ENCODE measurements at regions not wholly inside any gene's neighbourhood (a gene's known extent, or its start where the extent isn't known, plus 50 kb on each side); places are given as distances from the start of the nearest gene placed in this dataset.

DNA sequence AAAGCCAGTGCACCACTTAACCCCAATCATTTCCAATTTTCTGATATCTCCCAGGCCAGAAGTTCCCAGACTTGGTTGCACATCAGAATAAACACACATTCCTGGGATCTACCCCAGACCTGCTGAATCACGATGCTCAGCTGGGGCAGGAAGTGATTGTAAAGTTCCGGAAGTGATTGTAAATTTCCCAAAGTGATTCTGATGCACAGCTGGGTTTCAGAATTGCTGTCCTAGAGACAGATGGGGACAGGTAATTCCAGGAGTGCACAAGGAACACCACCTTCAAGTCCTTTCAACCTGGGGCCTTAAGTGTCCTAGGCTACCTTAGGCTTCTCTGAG lies 104.2 kb upstream of the EEPD1 start:
- Histone ChIP-seq H3K36me3 (ENCODE audit: control insufficient read depth, insufficient read depth, low read length) (no peaks in the 10 kb centered on the region), H4K20me1 (ENCODE audit: control insufficient read depth, extremely low read depth, insufficient read depth, low read length) (no peaks in the 10 kb centered on the region), H2AFZ (ENCODE audit: low read length) (peak overlapping the region; percentile 34), H3K9ac (ENCODE audit: insufficient read depth, low read length) (no peak overlapping the region), H3K27ac (ENCODE audit: insufficient read depth, low read length) (peak overlapping the region; percentile 66), H3K27me3 (ENCODE audit: control insufficient read depth, insufficient read depth, low read length) (no peaks in the 10 kb centered on the region), H3K4me2 (ENCODE audit: extremely low read depth, insufficient read depth, low read length) (peak overlapping the region; percentile 50), H3K9me3 (ENCODE audit: control insufficient read depth, insufficient read depth, low read depth, low read length) (no peaks in the 10 kb centered on the region), H3K79me2 (ENCODE audit: control insufficient read depth, insufficient read depth, low read length) (no peaks in the 10 kb centered on the region), H3K4me1 (ENCODE audit: control insufficient read depth, extremely low read depth, insufficient read depth, low read length) (peaks cover 18% of the 10 kb centered on the region), H3K4me3 (replicated peaks in 1 of 4; ENCODE audit: control extremely low read depth in 1 of 4, insufficient read depth in 1 of 4, low read depth in 3 of 4, low read length in 4 of 4) (no peak overlapping the region)
- DNase-seq (ENCODE audit: low read depth in 2 of 2), result peak in 1 of 2 donors; percentile 51
- TF ChIP-seq, protein P1, sequence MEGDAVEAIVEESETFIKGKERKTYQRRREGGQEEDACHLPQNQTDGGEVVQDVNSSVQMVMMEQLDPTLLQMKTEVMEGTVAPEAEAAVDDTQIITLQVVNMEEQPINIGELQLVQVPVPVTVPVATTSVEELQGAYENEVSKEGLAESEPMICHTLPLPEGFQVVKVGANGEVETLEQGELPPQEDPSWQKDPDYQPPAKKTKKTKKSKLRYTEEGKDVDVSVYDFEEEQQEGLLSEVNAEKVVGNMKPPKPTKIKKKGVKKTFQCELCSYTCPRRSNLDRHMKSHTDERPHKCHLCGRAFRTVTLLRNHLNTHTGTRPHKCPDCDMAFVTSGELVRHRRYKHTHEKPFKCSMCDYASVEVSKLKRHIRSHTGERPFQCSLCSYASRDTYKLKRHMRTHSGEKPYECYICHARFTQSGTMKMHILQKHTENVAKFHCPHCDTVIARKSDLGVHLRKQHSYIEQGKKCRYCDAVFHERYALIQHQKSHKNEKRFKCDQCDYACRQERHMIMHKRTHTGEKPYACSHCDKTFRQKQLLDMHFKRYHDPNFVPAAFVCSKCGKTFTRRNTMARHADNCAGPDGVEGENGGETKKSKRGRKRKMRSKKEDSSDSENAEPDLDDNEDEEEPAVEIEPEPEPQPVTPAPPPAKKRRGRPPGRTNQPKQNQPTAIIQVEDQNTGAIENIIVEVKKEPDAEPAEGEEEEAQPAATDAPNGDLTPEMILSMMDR (conservative IDR thresholded peaks at IDR 0.05 in 1 of 2, IDR thresholded peaks at IDR 0.05 in 1 of 2; ENCODE audit: low read depth in 1 of 2, low read length in 2 of 2), result no peak
- TF ChIP-seq EZH2 (IDR thresholded peaks at IDR 0.05; ENCODE audit: low read length, missing control alignments), result no peak

DNA sequence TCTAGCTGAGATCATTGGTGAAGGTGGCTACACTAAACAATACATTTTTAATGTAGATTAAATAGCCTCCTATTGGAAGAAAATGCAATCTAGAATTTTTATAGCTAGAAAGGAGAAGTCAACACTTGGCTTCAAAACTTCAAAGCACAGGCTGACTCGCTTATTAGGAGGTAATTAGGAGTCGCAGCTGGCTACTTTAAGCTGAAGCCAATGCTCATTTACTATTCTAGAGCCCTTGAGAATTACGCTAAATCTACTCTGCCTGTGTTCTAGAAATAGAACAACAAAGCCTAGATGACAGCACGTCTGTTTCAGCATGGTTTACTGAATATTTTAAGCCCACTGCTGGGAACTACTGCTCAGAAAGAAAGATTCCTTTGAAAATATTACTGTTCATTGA lies 101.6 kb upstream of the EEPD1 start:
- peaks cover 9% of the 10 kb centered on the region for H3K4me1 ChIP-seq (ENCODE audit: control insufficient read depth, extremely low read depth, insufficient read depth, low read length)
- H2AFZ ChIP-seq (ENCODE audit: low read length), result no peak overlapping the region
- no peaks in the 10 kb centered on the region for H4K20me1 ChIP-seq (ENCODE audit: control insufficient read depth, extremely low read depth, insufficient read depth, low read length)
- no peak overlapping the region for H3K9ac ChIP-seq (ENCODE audit: insufficient read depth, low read length)
- no peaks in the 10 kb centered on the region for H3K79me2 ChIP-seq (ENCODE audit: control insufficient read depth, insufficient read depth, low read length)
- H3K9me3 ChIP-seq (ENCODE audit: control insufficient read depth, insufficient read depth, low read depth, low read length), result no peaks in the 10 kb centered on the region
- no peak overlapping the region for H3K4me3 ChIP-seq (replicated peaks in 1 of 4; ENCODE audit: control extremely low read depth in 1 of 4, insufficient read depth in 1 of 4, low read depth in 3 of 4, low read length in 4 of 4)
- H3K36me3 ChIP-seq (ENCODE audit: control insufficient read depth, insufficient read depth, low read length), result no peaks in the 10 kb centered on the region
- no peak overlapping the region for H3K27ac ChIP-seq (ENCODE audit: insufficient read depth, low read length)
- no peak for TF ChIP-seq EZH2 (IDR thresholded peaks at IDR 0.05; ENCODE audit: low read length, missing control alignments)
- TF ChIP-seq, protein P1 (conservative IDR thresholded peaks at IDR 0.05 in 1 of 2, IDR thresholded peaks at IDR 0.05 in 1 of 2; ENCODE audit: low read depth in 1 of 2, low read length in 2 of 2), result no peak
- no peaks in the 10 kb centered on the region for H3K27me3 ChIP-seq (ENCODE audit: control insufficient read depth, insufficient read depth, low read length)
- H3K4me2 ChIP-seq (ENCODE audit: extremely low read depth, insufficient read depth, low read length), result no peak overlapping the region
- no peak for DNase-seq (ENCODE audit: low read depth in 2 of 2)

DNA sequence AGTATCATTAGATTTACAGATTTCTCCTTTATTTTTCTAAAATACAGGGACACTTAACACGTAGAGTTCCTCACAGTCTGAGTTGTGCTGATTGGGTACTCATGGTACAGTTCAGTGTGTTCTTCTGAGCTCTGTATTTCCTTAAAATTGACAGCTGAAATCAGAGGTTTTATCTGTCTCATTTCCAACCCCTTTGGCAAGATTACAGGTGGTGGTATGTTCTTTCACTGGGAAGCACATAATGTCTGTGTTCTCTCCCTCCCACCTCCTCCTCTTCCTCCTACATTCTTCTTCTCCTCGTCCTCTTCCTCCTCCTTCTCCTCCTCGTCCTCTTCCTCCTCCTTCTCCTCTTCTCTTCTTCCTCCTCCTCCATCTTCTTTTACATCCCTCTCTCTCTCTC lies 99.5 kb upstream of the EEPD1 start:
- Histone ChIP-seq H3K79me2 (ENCODE audit: control insufficient read depth, insufficient read depth, low read length) (no peaks in the 10 kb centered on the region), H4K20me1 (ENCODE audit: control insufficient read depth, extremely low read depth, insufficient read depth, low read length) (no peaks in the 10 kb centered on the region)
- no peak for DNase-seq (ENCODE audit: low read depth in 2 of 2)

More for the DNA sequence above, 99.5 kb upstream of the EEPD1 start:
- Histone ChIP-seq H3K36me3 (ENCODE audit: control insufficient read depth, insufficient read depth, low read length) (no peaks in the 10 kb centered on the region), H3K27me3 (ENCODE audit: control insufficient read depth, insufficient read depth, low read length) (no peaks in the 10 kb centered on the region), H3K9ac (ENCODE audit: insufficient read depth, low read length) (no peak overlapping the region), H2AFZ (ENCODE audit: low read length) (no peak overlapping the region), H3K9me3 (ENCODE audit: control insufficient read depth, insufficient read depth, low read depth, low read length) (no peaks in the 10 kb centered on the region), H3K27ac (ENCODE audit: insufficient read depth, low read length) (no peak overlapping the region), H3K4me3 (replicated peaks in 1 of 4; ENCODE audit: control extremely low read depth in 1 of 4, insufficient read depth in 1 of 4, low read depth in 3 of 4, low read length in 4 of 4) (no peak overlapping the region), H3K4me1 (ENCODE audit: control insufficient read depth, extremely low read depth, insufficient read depth, low read length) (peaks cover 9% of the 10 kb centered on the region), H3K4me2 (ENCODE audit: extremely low read depth, insufficient read depth, low read length) (no peak overlapping the region)
- TF ChIP-seq EZH2 (IDR thresholded peaks at IDR 0.05; ENCODE audit: low read length, missing control alignments), result no peak
- TF ChIP-seq, protein P1 (conservative IDR thresholded peaks at IDR 0.05 in 1 of 2, IDR thresholded peaks at IDR 0.05 in 1 of 2; ENCODE audit: low read depth in 1 of 2, low read length in 2 of 2), result no peak
